Body of pancreas (tissue), 4 donors: ENCODE measurements at regions not wholly inside any gene's neighbourhood (a gene's known extent, or its start where the extent isn't known, plus 50 kb on each side); places are given as distances from the start of the nearest gene placed in this dataset.

Experiments used
- ATAC-seq: fragments of 150-250 bp; one replicate; pipeline ENCODE4 v1.9.1; 2016
- DNase-seq, 4 donors: peaks; one replicate each; pipeline ENCODE4 v3.0.0-alpha.2; 2019
- H3K27ac ChIP-seq, 4 donors: fragments of 200-600 bp; sonication (generic); 1 replicate in 3 of 4; 2 replicates in 1 of 4; pipeline versions ENCODE4 v1.5.1 to v1.6.1; 2016 to 2019; ENCODE audit warnings: mild to moderate bottlenecking in 1 of 4, mixed read lengths in 1 of 4, moderate library complexity in 1 of 4
- H3K27me3 ChIP-seq, 2 donors: fragments of 200-600 bp; sonication (generic); one replicate each; pipeline ENCODE4 v1.6.0; 2016; ENCODE audit warnings: mild to moderate bottlenecking in 1 of 2
- H3K36me3 ChIP-seq, 2 donors: fragments of 200-600 bp; sonication (generic); replicated peaks in 1 of 2; 2 replicates each; pipeline ENCODE4 v1.5.1; 2016; ENCODE audit warnings: low read depth in 2 of 2; ENCODE audit not compliant: insufficient read depth in 1 of 2
- H3K4me1 ChIP-seq: fragments of 200-600 bp; sonication (generic); one replicate; pipeline ENCODE4 v1.6.0; 2016
- H3K4me3 ChIP-seq, 2 donors: fragments of 200-600 bp; sonication (generic); 1 replicate in 1 of 2; 2 replicates in 1 of 2; pipeline ENCODE4 v1.5.1; 2016 to 2019
- H3K9me3 ChIP-seq, 3 donors: fragments of 200-600 bp; sonication (generic); 1 replicate in 2 of 3; 2 replicates in 1 of 3; pipeline ENCODE4 v1.5.1; 2016
- CTCF ChIP-seq, 7 experiments: fragments of 450-650 bp in 4 of 7; fragments of 200-600 bp in 3 of 7; sonication (generic) in 3 of 7; IDR thresholded peaks; one replicate each; pipeline ENCODE4 v1.5.1; 2016 to 2019; ENCODE audit warnings: antibody characterized with exemption in 7 of 7
- POLR2A ChIP-seq, 3 donors: fragments of 450-650 bp; IDR thresholded peaks; one replicate each; pipeline ENCODE4 v1.6.1; 2016; ENCODE audit warnings: antibody characterized with exemption in 3 of 3, mild to moderate bottlenecking in 2 of 3
- WGBS, 2 donors: methylation state at CpG; one replicate each; pipeline ENCODE4 v1.1.5; 2017; 5-methylcytosine and 5-hydroxymethylcytosine counted together
- intact Hi-C: fragments of 100-400 bp; cut with DNase I; formaldehyde crosslinking; loops from one replicate; pipeline ENCODE4 v1.15.1; 2023

DNA sequence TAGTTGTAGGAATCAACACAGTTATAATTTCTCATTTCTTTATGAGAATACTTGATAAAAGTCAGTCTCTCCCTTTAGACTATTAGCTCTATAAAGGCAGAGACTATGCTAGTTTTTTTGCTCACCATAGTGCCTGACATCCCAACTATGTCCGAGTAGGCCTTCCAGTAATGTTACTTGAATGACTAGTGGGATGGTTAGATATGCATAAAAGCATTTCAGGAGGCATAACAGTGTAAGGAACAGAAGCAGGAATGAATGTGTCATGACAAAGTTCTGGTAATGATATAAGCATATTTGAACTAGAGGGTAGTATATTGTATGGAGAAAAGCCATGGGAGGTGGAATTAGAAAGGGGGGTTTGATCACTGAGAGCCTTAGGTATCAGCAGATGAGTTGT lies 77.4 kb upstream of the C5orf46 start:
- no peaks in the 10 kb centered on the region for H3K4me1 ChIP-seq

DNA sequence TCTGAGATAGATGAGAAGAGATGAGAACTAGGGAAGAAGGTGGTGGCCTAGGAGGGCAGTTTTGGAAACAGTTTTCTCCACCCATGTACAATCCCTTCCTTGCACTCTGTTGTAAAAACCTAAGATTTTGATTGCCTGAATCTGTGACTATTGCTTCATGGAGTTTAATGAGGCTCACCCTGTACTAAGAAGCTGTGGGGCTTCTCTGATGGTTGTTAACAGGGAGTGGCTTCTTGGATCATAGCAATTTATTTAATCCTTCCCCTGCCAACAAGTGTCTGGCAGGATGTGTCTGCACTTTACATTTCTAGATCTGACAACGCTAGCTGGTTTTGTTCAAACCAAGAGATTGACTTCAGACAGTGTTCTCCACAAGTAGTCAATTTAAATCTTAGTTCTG lies 74.7 kb upstream of the C5orf46 start:
- no peak for ATAC-seq
- no peaks in the 10 kb centered on the region for H3K27me3 ChIP-seq
- DNase-seq, result no peak
- 43 to 67% methylated on average over 1 of the region's 1 CpG for WGBS, 2 donors
- intact Hi-C loops, result no loop called here
- no peaks in the 10 kb centered on the region for H3K36me3 ChIP-seq
- no peak overlapping the region for H3K4me3 ChIP-seq
- no peaks in the 10 kb centered on the region for H3K9me3 ChIP-seq
- H3K27ac ChIP-seq, result no peak overlapping the region
- no peaks in the 10 kb centered on the region for H3K4me1 ChIP-seq
- TF ChIP-seq POLR2A (IDR thresholded peaks at IDR 0.05), result no peak
- TF ChIP-seq CTCF (IDR thresholded peaks at IDR 0.05), result no peak

More for the DNA sequence above, 77.4 kb upstream of the C5orf46 start:
- TF ChIP-seq POLR2A (IDR thresholded peaks at IDR 0.05) (no peak), CTCF (IDR thresholded peaks at IDR 0.05) (no peak)
- no peak overlapping the region for H3K4me3 ChIP-seq
- WGBS, 2 donors, result 73 to 83% methylated on average over 1 of the region's 1 CpG
- ATAC-seq (no peak), DNase-seq (no peak)
- H3K27me3 ChIP-seq, result no peaks in the 10 kb centered on the region
- no peak overlapping the region for H3K27ac ChIP-seq
- no peaks in the 10 kb centered on the region for H3K9me3 ChIP-seq
- H3K36me3 ChIP-seq, result no peaks in the 10 kb centered on the region
- intact Hi-C loops, result no loop called here

DNA sequence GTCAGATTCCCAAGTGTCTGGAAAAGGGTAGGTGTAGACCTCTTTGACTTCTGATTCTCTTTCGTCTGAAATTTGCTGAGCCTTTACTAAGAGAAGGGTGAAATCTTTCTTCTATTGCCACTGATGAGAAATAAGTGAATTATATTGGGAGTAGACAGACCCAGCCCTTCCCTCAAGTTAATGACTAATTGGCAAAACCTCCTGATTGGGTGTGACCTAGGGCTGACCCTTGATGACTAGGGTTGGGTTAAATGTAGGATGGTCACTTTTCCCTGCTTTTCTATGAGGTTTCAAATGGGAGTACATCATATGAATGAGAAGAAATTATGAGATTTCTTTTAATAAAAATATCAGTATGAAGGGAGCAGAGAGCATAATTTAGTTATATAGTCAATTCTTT lies 73.4 kb upstream of the C5orf46 start:
- WGBS, 2 donors, result 83 to 85% methylated on average over 1 of the region's 1 CpG
- intact Hi-C loops, result no loop called here

GRCh38 chr5:147972076-147972840 lies 65.9 kb upstream of the C5orf46 start:
- Histone ChIP-seq H3K27ac (no peak overlapping the region), H3K4me3 (no peak overlapping the region), H3K27me3 (no peaks in the 10 kb centered on the region), H3K36me3 (no peaks in the 10 kb centered on the region), H3K9me3 (no peaks in the 10 kb centered on the region), H3K4me1 (no peaks in the 10 kb centered on the region)
- intact Hi-C loops, result no loop called here
- WGBS, 2 donors, result 87 to 90% methylated on average over 7 of the region's 7 CpGs
- TF ChIP-seq POLR2A (IDR thresholded peaks at IDR 0.05) (no peak), CTCF (IDR thresholded peaks at IDR 0.05) (no peak)
- no peak for DNase-seq
- no peak for ATAC-seq

More for the DNA sequence above, 73.4 kb upstream of the C5orf46 start:
- Histone ChIP-seq H3K9me3 (no peaks in the 10 kb centered on the region), H3K4me1 (no peaks in the 10 kb centered on the region), H3K4me3 (no peak overlapping the region), H3K36me3 (no peaks in the 10 kb centered on the region), H3K27ac (no peak overlapping the region), H3K27me3 (no peaks in the 10 kb centered on the region)
- no peak for ATAC-seq
- DNase-seq, result no peak
- TF ChIP-seq POLR2A (IDR thresholded peaks at IDR 0.05) (no peak), CTCF (IDR thresholded peaks at IDR 0.05) (no peak)

GRCh38 chr5:147971472-147971871 lies 65.1 kb upstream of the C5orf46 start:
- Histone ChIP-seq H3K27me3 (no peaks in the 10 kb centered on the region), H3K4me1 (no peaks in the 10 kb centered on the region), H3K27ac (no peak overlapping the region), H3K4me3 (no peak overlapping the region), H3K9me3 (no peaks in the 10 kb centered on the region), H3K36me3 (no peaks in the 10 kb centered on the region)
- intact Hi-C loops, result no loop called here
- no peak for ATAC-seq
- WGBS, 2 donors, result 81 to 87% methylated on average over 2 of the region's 2 CpGs
- TF ChIP-seq CTCF (IDR thresholded peaks at IDR 0.05) (no peak), POLR2A (IDR thresholded peaks at IDR 0.05) (no peak)
- no peak for DNase-seq
